Left cardiac atrium (tissue), 4 donors: ENCODE measurements at regions not wholly inside any gene's neighbourhood (a gene's known extent, or its start where the extent isn't known, plus 50 kb on each side); places are given as distances from the start of the nearest gene placed in this dataset.

Source experiments
- ATAC-seq, 2 donors: fragments of 200-7000 bp; cut with Tn5 transposase; one replicate each; pipeline ENCODE4 v1.9.1; 2020; ENCODE audit warnings: mild to moderate bottlenecking in 2 of 2, moderate library complexity in 2 of 2
- DNase-seq: peaks from one replicate; pipeline ENCODE4 v3.0.0-alpha.2; 2020
- intact Hi-C, 2 donors: fragments of 100-400 bp; cut with DNase I; formaldehyde crosslinking; loops; one replicate each; pipeline versions ENCODE4 v1.14.1 to v1.15.1; 2022 to 2023
- donor health status: DM: no; HTN: yes; CAD: no.
- donor health status: DM: no; HTN: yes; CAD: no; lungs with severe emphysema.
- donor health status: DM: yes; HTN: yes; CAD: no.
- donor health status: Dilated cardiomyopathy.

GRCh38 chr10:78690354-78691111 lies 378.2 kb upstream of the ZMIZ1 start:
- DNase-seq (no peak), ATAC-seq (peak in 1 of 2 donors; percentile 28)
- intact Hi-C loops, result no loop called here

- intact Hi-C loops, result no loop called here
- no peak for ATAC-seq
Observed at GRCh38 chr10:78691301-78692030, 377.3 kb upstream of the ZMIZ1 start.

GRCh38 chr10:78692071-78692470 lies 376.7 kb upstream of the ZMIZ1 start:
- no peak for DNase-seq
- intact Hi-C loops, result no loop called here
- ATAC-seq, result no peak

More at GRCh38 chr10:78691301-78692030, 377.3 kb upstream of the ZMIZ1 start:
- no peak for DNase-seq

- intact Hi-C loops, result no loop called here
- DNase-seq (no peak), ATAC-seq (no peak)
Observed at GRCh38 chr10:78695846-78696245, 372.9 kb upstream of the ZMIZ1 start.

- ATAC-seq, result peak in 1 of 2 donors; percentile 19
- intact Hi-C loops, result no loop called here
- no peak for DNase-seq
Observed at GRCh38 chr10:78696791-78697395, 371.9 kb upstream of the ZMIZ1 start.

GRCh38 chr10:78699971-78700370 lies 368.8 kb upstream of the ZMIZ1 start:
- ATAC-seq, result no peak
- no peak for DNase-seq
- intact Hi-C loops, result no loop called here

GRCh38 chr10:78700413-78700812 lies 368.4 kb upstream of the ZMIZ1 start:
- ATAC-seq, result peak in 1 of 2 donors; percentile 70
- intact Hi-C loops, result no loop called here
- DNase-seq, result peak; percentile 78

- ATAC-seq (no peak), DNase-seq (no peak)
- intact Hi-C loops, result no loop called here
Observed at GRCh38 chr10:78700816-78701520, 367.8 kb upstream of the ZMIZ1 start.

- no peak for DNase-seq
Observed at GRCh38 chr10:78702186-78702585, 366.6 kb upstream of the ZMIZ1 start.

GRCh38 chr10:78702876-78703275 lies 365.9 kb upstream of the ZMIZ1 start:
- intact Hi-C loops, result no loop called here
- ATAC-seq, result no peak
- no peak for DNase-seq

More at GRCh38 chr10:78702186-78702585, 366.6 kb upstream of the ZMIZ1 start:
- no peak for ATAC-seq
- intact Hi-C loops, result no loop called here

- DNase-seq (no peak), ATAC-seq (no peak)
- intact Hi-C loops, result no loop called here
Observed at GRCh38 chr10:78703593-78703992, 365.2 kb upstream of the ZMIZ1 start.

- DNase-seq, result no peak
- intact Hi-C loops, result loop anchor here in 1 of 2 donors (5.0 kb wide), 1 partner anchor 34 kb away; no protein-coding TSS in a partner anchor
- ATAC-seq, result peak in 1 of 2 donors; percentile 47
Observed at GRCh38 chr10:78706256-78706655, 362.5 kb upstream of the ZMIZ1 start.

- intact Hi-C loops, result loop anchor here in 1 of 2 donors (5.0 kb wide), 1 partner anchor 35 kb away; no protein-coding TSS in a partner anchor
- ATAC-seq, result no peak
- DNase-seq, result no peak
Observed at GRCh38 chr10:78706726-78707540, 361.8 kb upstream of the ZMIZ1 start.

GRCh38 chr10:78707745-78708144 lies 361.0 kb upstream of the ZMIZ1 start:
- intact Hi-C loops, result loop anchor here in 1 of 2 donors (5.0 kb wide), 1 partner anchor 35 kb away; no protein-coding TSS in a partner anchor
- ATAC-seq (no peak), DNase-seq (no peak)

GRCh38 chr10:78712147-78712546 lies 356.6 kb upstream of the ZMIZ1 start:
- DNase-seq, result peak; percentile 52
- intact Hi-C loops, result no loop called here
- peak; percentile 83 to 94 for ATAC-seq

GRCh38 chr10:78713659-78714058 lies 355.1 kb upstream of the ZMIZ1 start:
- DNase-seq (no peak), ATAC-seq (no peak)
- intact Hi-C loops, result no loop called here

- DNase-seq, result no peak
- no peak for ATAC-seq
- intact Hi-C loops, result no loop called here
Observed at GRCh38 chr10:78714225-78714624, 354.5 kb upstream of the ZMIZ1 start.

- DNase-seq (no peak), ATAC-seq (no peak)
- intact Hi-C loops, result no loop called here
Observed at GRCh38 chr10:78715435-78715834, 353.3 kb upstream of the ZMIZ1 start.
